MCF 10A (cell line): ENCODE measurements at regions not wholly inside any gene's neighbourhood (a gene's known extent, or its start where the extent isn't known, plus 50 kb on each side); places are given as distances from the start of the nearest gene placed in this dataset.
"Not testable (repeated sequence)": the region's sequence is repeated elsewhere in the genome, so short reads cannot be mapped to it uniquely, and the experiment has no call there.

Experiments
- BruUV-seq: library from RNA; stranded (reverse); fragments of 400-500 nt; replicated peaks from 2 replicates; lab custom pipeline; 2021; lab: Mats Ljungman, UMichigan
- CTCF ChIA-PET: fragments of 300-600 bp; sonication (Branson Sonifier 250); formaldehyde crosslinking; extraction: SDS; loops from one replicate; lab custom pipeline; 2021; ENCODE audit warnings: antibody characterized with exemption, inconsistent platforms; lab: Yijun Ruan, JAX
- POLR2A ChIA-PET: fragments of 300-600, 350-650 bp; sonication (Branson Sonifier 250); formaldehyde crosslinking; extraction: SDS; loops from one replicate; lab custom pipeline; 2020; ENCODE audit warnings: antibody characterized with exemption, inconsistent platforms; lab: Yijun Ruan, JAX
- DNase-seq: peaks from one replicate; pipeline ENCODE4 v3.0.0-alpha.2; 2018; ENCODE audit not compliant: unreplicated experiment
- H3K27ac Mint-ChIP-seq: one replicate; pipeline ENCODE4 v1.8.0; 2022; ENCODE audit warnings: mild to moderate bottlenecking, low read depth, mixed read lengths; ENCODE audit not compliant: unreplicated experiment
- H3K27me3 Mint-ChIP-seq: one replicate; pipeline ENCODE4 v1.8.0; 2022; ENCODE audit warnings: mixed read lengths; ENCODE audit not compliant: insufficient read depth, unreplicated experiment
- H3K36me3 Mint-ChIP-seq: one replicate; pipeline ENCODE4 v1.8.0; 2022; ENCODE audit warnings: mild to moderate bottlenecking, moderate library complexity, mixed read lengths; ENCODE audit not compliant: insufficient read depth, unreplicated experiment
- H3K4me1 Mint-ChIP-seq: one replicate; pipeline ENCODE4 v1.8.0; 2022; ENCODE audit warnings: mixed read lengths; ENCODE audit not compliant: insufficient read depth, unreplicated experiment
- H3K4me3 Mint-ChIP-seq: one replicate; pipeline ENCODE4 v1.8.0; 2022; ENCODE audit warnings: mild to moderate bottlenecking, moderate library complexity, mixed read lengths; ENCODE audit not compliant: unreplicated experiment
- H3K9me3 Mint-ChIP-seq: one replicate; pipeline ENCODE4 v1.8.0; 2022; ENCODE audit warnings: mixed read lengths; ENCODE audit not compliant: unreplicated experiment
- CTCF ChIP-seq: fragments of 200-600 bp; IDR thresholded peaks from one replicate; pipeline ENCODE4 v1.8.0; 2022; ENCODE audit warnings: antibody characterized with exemption, mild to moderate bottlenecking; ENCODE audit not compliant: unreplicated experiment
- intact Hi-C: fragments of 100-400 bp; cut with micrococcal nuclease; formaldehyde crosslinking; loops from 2 replicates; pipeline ENCODE4 v1.14.1; 2022

GRCh38 chr2:203636588-203637470 is 69.6 kb upstream of the CD28 start:
- Mint-ChIP-seq H3K4me3 (no peak overlapping the region), H3K9me3 (no peaks in the 10 kb centered on the region), H3K27ac (peak overlapping the region; percentile 49), H3K36me3 (no peaks in the 10 kb centered on the region), H3K27me3 (no peaks in the 10 kb centered on the region), H3K4me1 (peaks cover 13% of the 10 kb centered on the region)
- intact Hi-C loops, result no loop called here
- POLR2A ChIA-PET, result interaction anchor here (0.8 to 2.4 kb wide), 3 partner anchors 12 to 104 kb away, joined by 3 to 15 read pairs (median 3); no protein-coding TSS in a partner anchor
- CTCF ChIA-PET, result interaction anchor here (1.2 to 1.3 kb wide), 2 partner anchors 13 to 180 kb away, joined by 3 to 11 read pairs; no protein-coding TSS in a partner anchor
- no TSS peak for BruUV-seq
- DNase-seq, result peak; percentile 64
- no peak for TF ChIP-seq CTCF

- H3K4me1 Mint-ChIP-seq, result peaks cover 13% of the 10 kb centered on the region
These were observed 68.8 kb upstream of the CD28 start for GRCh38 chr2:203637471-203638167.

GRCh38 chr2:203641865-203642264 is 64.6 kb upstream of the CD28 start:
- DNase-seq, H3K27ac Mint-ChIP-seq, H3K9me3 Mint-ChIP-seq, H3K27me3 Mint-ChIP-seq, POLR2A ChIA-PET, H3K4me3 Mint-ChIP-seq, CTCF ChIA-PET, intact Hi-C loops, H3K4me1 Mint-ChIP-seq, BruUV-seq, H3K36me3 Mint-ChIP-seq: not testable (repeated sequence)

More at GRCh38 chr2:203637471-203638167, 68.8 kb upstream of the CD28 start:
- no TSS peak for BruUV-seq
- no peak overlapping the region for H3K4me3 Mint-ChIP-seq
- TF ChIP-seq CTCF, result no peak
- H3K27me3 Mint-ChIP-seq, result no peaks in the 10 kb centered on the region
- intact Hi-C loops, result no loop called here
- ChIA-PET POLR2A (interaction anchor here (0.6 to 2.4 kb wide), 3 partner anchors 11 to 108 kb away, joined by 3 to 15 read pairs (median 3); no protein-coding TSS in a partner anchor), CTCF (interaction anchor here (1.2 to 1.3 kb wide), 2 partner anchors 12 to 179 kb away, joined by 3 to 11 read pairs; no protein-coding TSS in a partner anchor)
- no peak overlapping the region for H3K27ac Mint-ChIP-seq
- no peaks in the 10 kb centered on the region for H3K9me3 Mint-ChIP-seq
- DNase-seq, result no peak
- H3K36me3 Mint-ChIP-seq, result no peaks in the 10 kb centered on the region

- BruUV-seq, intact Hi-C loops, DNase-seq, H3K9me3 Mint-ChIP-seq, POLR2A ChIA-PET, H3K27me3 Mint-ChIP-seq, CTCF ChIA-PET, H3K4me1 Mint-ChIP-seq, H3K36me3 Mint-ChIP-seq, H3K27ac Mint-ChIP-seq, H3K4me3 Mint-ChIP-seq: not testable (repeated sequence)
These were observed 63.6 kb upstream of the CD28 start for GRCh38 chr2:203642841-203643240.
